ENCODE measurements at regions not wholly inside any gene's neighbourhood (a gene's known extent, or its start where the extent isn't known, plus 50 kb on each side); places are given as distances from the start of the nearest gene placed in this dataset.
"Not testable (repeated sequence)": the region's sequence is repeated elsewhere in the genome, so short reads cannot be mapped to it uniquely, and the experiment has no call there.

- 2% methylated on average over 24 to 25 of the region's 25 CpGs for WGBS, 2 donors
- H3K4me3 ChIP-seq; ATAC-seq (ENCODE audit: insufficient read depth, low FRiP score): not testable (repeated sequence)
Observed at GRCh38 chr1:148049115-148049496, 103.0 kb downstream of the NBPF11 start.

GRCh38 chr1:148048423-148049114 is 103.5 kb downstream of the NBPF11 start:
- peak; percentile 19 to 37 (median 21) for DNase-seq
- not testable (repeated sequence) for H3K4me1 ChIP-seq (ENCODE audit: control insufficient read depth in 5 of 5, insufficient read depth in 5 of 5, low read length in 5 of 5); H3K4me3 ChIP-seq; H3K36me3 ChIP-seq (ENCODE audit: control insufficient read depth in 4 of 4, insufficient read depth in 4 of 4, low read length in 4 of 4); ATAC-seq (ENCODE audit: insufficient read depth, low FRiP score); H3K9me3 ChIP-seq (ENCODE audit: control insufficient read depth in 4 of 4, insufficient read depth in 3 of 4, low read length in 3 of 4); H3K27ac ChIP-seq (ENCODE audit: low read depth in 1 of 2, low read length in 1 of 2); H3K27me3 ChIP-seq (ENCODE audit: control insufficient read depth in 3 of 3, insufficient read depth in 3 of 3, low read length in 2 of 3); H3K9ac ChIP-seq (ENCODE audit: insufficient read depth in 1 of 2, low read length in 2 of 2)
- 11 to 13% methylated on average over 29 to 50 of the region's 51 CpGs for WGBS, 2 donors

More at GRCh38 chr1:148049115-148049496, 103.0 kb downstream of the NBPF11 start:
- H3K27me3 ChIP-seq (ENCODE audit: control insufficient read depth in 3 of 3, insufficient read depth in 3 of 3, low read length in 2 of 3); H3K9ac ChIP-seq (ENCODE audit: insufficient read depth in 1 of 2, low read length in 2 of 2); H3K36me3 ChIP-seq (ENCODE audit: control insufficient read depth in 4 of 4, insufficient read depth in 4 of 4, low read length in 4 of 4); H3K9me3 ChIP-seq (ENCODE audit: control insufficient read depth in 4 of 4, insufficient read depth in 3 of 4, low read length in 3 of 4); H3K27ac ChIP-seq (ENCODE audit: low read depth in 1 of 2, low read length in 1 of 2); H3K4me1 ChIP-seq (ENCODE audit: control insufficient read depth in 5 of 5, insufficient read depth in 5 of 5, low read length in 5 of 5): not testable (repeated sequence)
- peak; percentile 4 to 22 (median 11) for DNase-seq

- DNase-seq; H3K36me3 ChIP-seq (ENCODE audit: control insufficient read depth in 4 of 4, insufficient read depth in 4 of 4, low read length in 4 of 4); H3K4me3 ChIP-seq; H3K4me1 ChIP-seq (ENCODE audit: control insufficient read depth in 5 of 5, insufficient read depth in 5 of 5, low read length in 5 of 5); H3K9me3 ChIP-seq (ENCODE audit: control insufficient read depth in 4 of 4, insufficient read depth in 3 of 4, low read length in 3 of 4); ATAC-seq (ENCODE audit: insufficient read depth, low FRiP score); H3K27me3 ChIP-seq (ENCODE audit: control insufficient read depth in 3 of 3, insufficient read depth in 3 of 3, low read length in 2 of 3); H3K27ac ChIP-seq (ENCODE audit: low read depth in 1 of 2, low read length in 1 of 2); H3K9ac ChIP-seq (ENCODE audit: insufficient read depth in 1 of 2, low read length in 2 of 2): not testable (repeated sequence)
- 94 to 100% methylated on average over 3 of the region's 4 CpGs for WGBS, 2 donors
Observed at GRCh38 chr1:148045872-148046271, 106.2 kb downstream of the NBPF11 start.

GRCh38 chr1:148044495-148044894 is 107.6 kb downstream of the NBPF11 start:
- H3K4me1 ChIP-seq (ENCODE audit: control insufficient read depth in 5 of 5, insufficient read depth in 5 of 5, low read length in 5 of 5); H3K36me3 ChIP-seq (ENCODE audit: control insufficient read depth in 4 of 4, insufficient read depth in 4 of 4, low read length in 4 of 4); H3K27me3 ChIP-seq (ENCODE audit: control insufficient read depth in 3 of 3, insufficient read depth in 3 of 3, low read length in 2 of 3); H3K9ac ChIP-seq (ENCODE audit: insufficient read depth in 1 of 2, low read length in 2 of 2); DNase-seq; H3K27ac ChIP-seq (ENCODE audit: low read depth in 1 of 2, low read length in 1 of 2); H3K9me3 ChIP-seq (ENCODE audit: control insufficient read depth in 4 of 4, insufficient read depth in 3 of 4, low read length in 3 of 4); H3K4me3 ChIP-seq; ATAC-seq (ENCODE audit: insufficient read depth, low FRiP score): not testable (repeated sequence)
- WGBS, 2 donors, result 82 to 84% methylated on average over 6 of the region's 6 CpGs
